Endothelial cell of umbilical vein (primary cell): ENCODE measurements at regions not wholly inside any gene's neighbourhood (a gene's known extent, or its start where the extent isn't known, plus 50 kb on each side); places are given as distances from the start of the nearest gene placed in this dataset.

Experiments
- BruUV-seq: library from RNA; stranded (reverse); fragments of 400-500 nt; replicated peaks from 2 replicates; lab custom pipeline; 2021; lab: Mats Ljungman, UMichigan
- CTCF ChIA-PET: fragments of 300-600, 350-600 bp; sonication (Branson Sonifier 250); formaldehyde crosslinking; loops from one replicate; lab custom pipeline; 2021; ENCODE audit warnings: antibody characterized with exemption, inconsistent platforms; lab: Charles Lee
- POLR2A ChIA-PET: fragments of 300-600, 350-600 bp; sonication (Branson Sonifier 250); formaldehyde crosslinking; loops from one replicate; lab custom pipeline; 2021; ENCODE audit warnings: antibody characterized with exemption, inconsistent platforms; lab: Charles Lee
- DNase-seq: peaks from one replicate; pipeline ENCODE4 v3.0.0-alpha.2; 2011; ENCODE audit warnings: low read depth, low spot score
- FAIRE-seq: peaks from 2 replicates; lab custom pipeline; 2011; peaks lifted over from hg19 to GRCh38; lab: Jason Lieb, UNC
- H2AFZ ChIP-seq: 2 replicates; pipeline ENCODE4 v1.6.0; 2012; ENCODE audit warnings: low read depth, low read length, control low read depth, inconsistent platforms
- H3K27ac ChIP-seq: 2 replicates; pipeline ENCODE4 v1.5.1; 2011; ENCODE audit warnings: low read depth, mild to moderate bottlenecking, control low read depth, low read length, moderate library complexity; ENCODE audit not compliant: insufficient read depth
- H3K27me3 ChIP-seq, 2 experiments: 2 replicates each; pipeline versions ENCODE4 v1.6.0 to v1.6.1; 2011; ENCODE audit warnings: low read length in 2 of 2, mixed read lengths in 1 of 2; ENCODE audit not compliant: control insufficient read depth in 2 of 2, insufficient read depth in 2 of 2
- H3K36me3 ChIP-seq, 2 experiments: 2 replicates in 1 of 2; 3 replicates in 1 of 2; pipeline ENCODE4 v1.5.1; 2011; ENCODE audit warnings: low read length in 2 of 2, mild to moderate bottlenecking in 1 of 2, moderate library complexity in 1 of 2; ENCODE audit not compliant: control insufficient read depth in 2 of 2, insufficient read depth in 2 of 2; ENCODE audit errors: extremely low read depth in 1 of 2
- H3K4me1 ChIP-seq: 3 replicates; pipeline ENCODE4 v1.5.1; 2011; ENCODE audit warnings: mild to moderate bottlenecking, low read length; ENCODE audit not compliant: control insufficient read depth, insufficient read depth; ENCODE audit errors: extremely low read depth
- H3K4me2 ChIP-seq: 2 replicates; pipeline ENCODE4 v1.6.1; 2011; ENCODE audit warnings: low read length, control low read depth, mixed read lengths; ENCODE audit not compliant: insufficient read depth
- H3K4me3 ChIP-seq, 3 experiments: fragments of 200-600 bp in 1 of 3; sonication (generic), shearing (Covaris generic) in 1 of 3; replicated peaks in 1 of 3; 2 replicates each; pipeline ENCODE4 v1.5.1; 2011 to 2016; ENCODE audit warnings: control low read depth in 3 of 3, low read length in 3 of 3, mild to moderate bottlenecking in 2 of 3, inconsistent platforms in 1 of 3, low read depth in 1 of 3, moderate library complexity in 1 of 3; ENCODE audit not compliant: insufficient read depth in 1 of 3
- H3K79me2 ChIP-seq: 2 replicates; pipeline ENCODE4 v1.6.0; 2012; ENCODE audit warnings: low read length, inconsistent platforms; ENCODE audit not compliant: control insufficient read depth, insufficient read depth
- H3K9ac ChIP-seq: replicated peaks from 2 replicates; pipeline ENCODE3; 2011; ENCODE audit warnings: low read length, control low read depth; ENCODE audit not compliant: insufficient read depth; ENCODE audit errors: extremely low read depth
- H3K9me1 ChIP-seq: replicated peaks from 3 replicates; pipeline ENCODE4 v1.6.0; 2011; ENCODE audit warnings: mild to moderate bottlenecking, low read length; ENCODE audit not compliant: control insufficient read depth, insufficient read depth; ENCODE audit errors: extremely low read depth
- H3K9me3 ChIP-seq: replicated peaks from 2 replicates; pipeline ENCODE4 v1.5.1; 2012; ENCODE audit warnings: low read length, inconsistent platforms; ENCODE audit not compliant: control insufficient read depth, insufficient read depth
- H4K20me1 ChIP-seq: replicated peaks from 2 replicates; pipeline ENCODE3; 2011; ENCODE audit warnings: mild to moderate bottlenecking, low read length; ENCODE audit not compliant: control insufficient read depth, insufficient read depth; ENCODE audit errors: extremely low read depth
- EZH2 ChIP-seq: IDR thresholded peaks from 2 replicates; pipeline ENCODE4 v1.6.1; 2012; ENCODE audit warnings: borderline replicate concordance, low read depth, mild to moderate bottlenecking, moderate library complexity, low read length, inconsistent platforms; ENCODE audit not compliant: severe bottlenecking
- FOS ChIP-seq: IDR thresholded peaks from 2 replicates; pipeline ENCODE4 v1.6.1; 2011; ENCODE audit warnings: mild to moderate bottlenecking, low read length, moderate library complexity, borderline replicate concordance; ENCODE audit not compliant: insufficient read depth
- GATA2 ChIP-seq: IDR thresholded peaks from 2 replicates; pipeline ENCODE4 v1.7.0; 2011; ENCODE audit warnings: low read depth, mild to moderate bottlenecking, moderate library complexity, mixed read lengths, low read length; ENCODE audit not compliant: insufficient read length, insufficient read depth
- JUN ChIP-seq: IDR thresholded peaks from 2 replicates; pipeline ENCODE4 v1.6.1; 2011; ENCODE audit warnings: borderline replicate concordance, low read depth; ENCODE audit not compliant: insufficient read length, insufficient read depth
- MAX ChIP-seq: IDR thresholded peaks from 2 replicates; pipeline ENCODE4 v1.6.1; 2011; ENCODE audit not compliant: insufficient read depth, insufficient read length
- MYC ChIP-seq: IDR thresholded peaks from one replicate; pipeline ENCODE4 v1.6.1; 2011; ENCODE audit warnings: mild to moderate bottlenecking, low read depth, low read length
- POLR2A ChIP-seq: IDR thresholded peaks from 2 replicates; pipeline ENCODE4 v1.6.1; 2012; ENCODE audit warnings: low read depth, mild to moderate bottlenecking, control low read depth, low read length
- POLR2AphosphoS5 ChIP-seq: IDR thresholded peaks from 2 replicates; pipeline ENCODE4 v1.6.1; 2012; ENCODE audit warnings: low read depth, mild to moderate bottlenecking, control low read depth, low read length, moderate library complexity; ENCODE audit not compliant: insufficient read depth
- dilution Hi-C: fragments of 300-500 bp; cut with MboI; formaldehyde crosslinking; loops from one replicate; pipeline ENCODE4 v1.15.0; 2019; ENCODE audit warnings: low sequenced_read_pairs; ENCODE audit not compliant: extremely low pct_ligation_motif_present
- intact Hi-C: fragments of 100-400 bp; cut with micrococcal nuclease; formaldehyde crosslinking; loops from one replicate; pipeline ENCODE4 v1.10.0; 2022
- TF ChIP-seq, protein P1 (sequence below), 2 donors: IDR thresholded peaks; 1 replicate in 1 of 2; 2 replicates in 1 of 2; pipeline ENCODE4 v1.5.1; 2011; ENCODE audit warnings: low read length in 2 of 2, mild to moderate bottlenecking in 2 of 2, moderate library complexity in 2 of 2, control low read depth in 1 of 2, inconsistent platforms in 1 of 2, low read depth in 1 of 2; ENCODE audit not compliant: insufficient read depth in 1 of 2; ENCODE audit errors: extremely low read depth in 1 of 2

DNA sequence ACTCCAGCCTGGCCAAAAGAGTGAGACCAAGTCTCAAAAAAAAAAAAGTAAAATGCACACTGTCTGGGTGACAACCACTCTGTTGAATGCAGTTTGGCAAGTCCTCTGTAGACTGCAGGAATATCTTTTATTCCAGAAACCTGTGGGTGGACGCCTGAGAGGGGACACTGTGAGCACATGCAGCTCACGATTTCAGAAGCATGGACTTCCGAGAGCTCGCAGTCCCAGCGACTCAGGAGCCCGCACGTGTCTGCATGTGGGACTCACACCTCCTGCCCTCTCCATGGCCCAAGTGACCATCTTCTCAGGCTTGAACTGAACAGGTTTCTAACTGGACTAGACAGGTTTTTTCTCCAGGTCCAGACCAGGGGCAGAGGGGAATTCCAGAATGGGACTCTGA, 388.6 kb upstream of the IRX2 start:
- H3K9me3 ChIP-seq, result peaks cover 4% of the 10 kb centered on the region
- H3K4me3 ChIP-seq, result no peak overlapping the region
- no peak overlapping the region for H2AFZ ChIP-seq
- TF ChIP-seq POLR2AphosphoS5 (no peak), JUN (no peak), EZH2 (no peak), GATA2 (no peak), MAX (no peak), MYC (no peak), FOS (no peak), POLR2A (no peak)
- TF ChIP-seq, protein P1, sequence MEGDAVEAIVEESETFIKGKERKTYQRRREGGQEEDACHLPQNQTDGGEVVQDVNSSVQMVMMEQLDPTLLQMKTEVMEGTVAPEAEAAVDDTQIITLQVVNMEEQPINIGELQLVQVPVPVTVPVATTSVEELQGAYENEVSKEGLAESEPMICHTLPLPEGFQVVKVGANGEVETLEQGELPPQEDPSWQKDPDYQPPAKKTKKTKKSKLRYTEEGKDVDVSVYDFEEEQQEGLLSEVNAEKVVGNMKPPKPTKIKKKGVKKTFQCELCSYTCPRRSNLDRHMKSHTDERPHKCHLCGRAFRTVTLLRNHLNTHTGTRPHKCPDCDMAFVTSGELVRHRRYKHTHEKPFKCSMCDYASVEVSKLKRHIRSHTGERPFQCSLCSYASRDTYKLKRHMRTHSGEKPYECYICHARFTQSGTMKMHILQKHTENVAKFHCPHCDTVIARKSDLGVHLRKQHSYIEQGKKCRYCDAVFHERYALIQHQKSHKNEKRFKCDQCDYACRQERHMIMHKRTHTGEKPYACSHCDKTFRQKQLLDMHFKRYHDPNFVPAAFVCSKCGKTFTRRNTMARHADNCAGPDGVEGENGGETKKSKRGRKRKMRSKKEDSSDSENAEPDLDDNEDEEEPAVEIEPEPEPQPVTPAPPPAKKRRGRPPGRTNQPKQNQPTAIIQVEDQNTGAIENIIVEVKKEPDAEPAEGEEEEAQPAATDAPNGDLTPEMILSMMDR (IDR thresholded peaks at IDR 0.05; ENCODE audit: extremely low read depth in 1 of 2, insufficient read depth in 1 of 2, low read depth in 1 of 2, low read length in 2 of 2), result no peak
- no peak overlapping the region for H3K9ac ChIP-seq
- H3K79me2 ChIP-seq, result no peaks in the 10 kb centered on the region
- no peaks in the 10 kb centered on the region for H3K36me3 ChIP-seq
- no TSS peak for BruUV-seq
- intact Hi-C loops, result no loop called here
- no peaks in the 10 kb centered on the region for H4K20me1 ChIP-seq
- FAIRE-seq, result no peak
- CTCF ChIA-PET, result no interaction called here
- H3K9me1 ChIP-seq, result no peaks in the 10 kb centered on the region
- POLR2A ChIA-PET, result no interaction called here
- no peak for DNase-seq
- H3K27ac ChIP-seq, result no peak overlapping the region
- H3K4me2 ChIP-seq, result no peak overlapping the region
- no peaks in the 10 kb centered on the region for H3K27me3 ChIP-seq
- H3K4me1 ChIP-seq, result no peaks in the 10 kb centered on the region
- dilution Hi-C loops, result no loop called here
